Upper lobe of left lung (tissue), 4 donors: ENCODE measurements at regions not wholly inside any gene's neighbourhood (a gene's known extent, or its start where the extent isn't known, plus 50 kb on each side); places are given as distances from the start of the nearest gene placed in this dataset.

ENCODE experiments used
- CTCF ChIP-seq, 6 experiments: fragments of 450-650 bp in 4 of 6; fragments of 200-600 bp in 2 of 6; sonication (generic) in 2 of 6; IDR thresholded peaks; one replicate each; pipeline ENCODE4 v1.5.1; 2016 to 2019; ENCODE audit warnings: antibody characterized with exemption in 6 of 6
- EP300 ChIP-seq, 4 donors: sonication (generic); formaldehyde crosslinking; IDR thresholded peaks; one replicate each; pipeline ENCODE4 v1.5.1; 2017; ENCODE audit warnings: antibody characterized with exemption in 4 of 4, control low read depth in 2 of 4
- POLR2A ChIP-seq, 4 donors: fragments of 450-650 bp; IDR thresholded peaks; one replicate each; pipeline ENCODE4 v1.5.1; 2016 to 2017; ENCODE audit warnings: antibody characterized with exemption in 4 of 4, mild to moderate bottlenecking in 2 of 4

- TF ChIP-seq CTCF (IDR thresholded peaks at IDR 0.05) (no peak), POLR2A (IDR thresholded peaks at IDR 0.05) (no peak), EP300 (IDR thresholded peaks at IDR 0.05) (no peak)
Observed at GRCh38 chr9:18015116-18015515, 436.2 kb downstream of the SH3GL2 start.
